GM12878 (cell line): ENCODE measurements at regions not wholly inside any gene's neighbourhood (a gene's known extent, or its start where the extent isn't known, plus 50 kb on each side); places are given as distances from the start of the nearest gene placed in this dataset.

ENCODE experiments used
- ATAC-seq: fragments of 200-7000 bp; cut with Tn5 transposase; 3 replicates; pipeline ENCODE4 v1.9.1; 2020; ENCODE audit warnings: mild to moderate bottlenecking, moderate library complexity
- BruUV-seq: library from RNA; stranded (reverse); fragments of 400-500 nt; replicated peaks from 2 replicates; lab custom pipeline; 2021; lab: Mats Ljungman, UMichigan
- CTCF ChIA-PET: fragments of 300-600 bp; sonication (Branson Sonifier 250); formaldehyde crosslinking; extraction: SDS; loops from one replicate; lab custom pipeline; 2021; ENCODE audit warnings: inconsistent platforms; lab: Yijun Ruan, JAX
- POLR2A ChIA-PET: fragments of 350-600 bp; formaldehyde crosslinking; extraction: SDS; loops from one replicate; lab custom pipeline; 2021; ENCODE audit warnings: inconsistent platforms; lab: Charles Lee
- RAD21 ChIA-PET: fragments of 300-600 bp; sonication (Branson Sonifier 250); formaldehyde crosslinking; loops from one replicate; lab custom pipeline; 2023; ENCODE audit warnings: antibody characterized with exemption; ENCODE audit not compliant: unreplicated experiment; lab: Charles Lee
- SMC1A ChIA-PET: fragments of 300-600 bp; sonication (Branson Sonifier 250); formaldehyde crosslinking; loops from one replicate; lab custom pipeline; 2023; ENCODE audit not compliant: unreplicated experiment, uncharacterized antibody; lab: Charles Lee
- DNase-seq: peaks from one replicate; pipeline ENCODE4 v3.0.0-alpha.2; 2011; ENCODE audit warnings: low read depth, low spot score
- FAIRE-seq: peaks from 3 replicates; lab custom pipeline; 2011; peaks lifted over from hg19 to GRCh38; lab: Jason Lieb, UNC
- H2AFZ ChIP-seq: 2 replicates; pipeline ENCODE4 v1.6.0; 2011; ENCODE audit warnings: low read depth, low read length, control low read depth; ENCODE audit not compliant: control insufficient read depth
- H3K27ac ChIP-seq: 2 replicates; pipeline ENCODE4 v1.5.1; 2011; ENCODE audit warnings: control low read depth; ENCODE audit not compliant: control insufficient read depth, insufficient read depth
- H3K27me3 ChIP-seq, 2 experiments: replicated peaks in 1 of 2; 2 replicates each; pipeline versions ENCODE4 v1.6.0 to v1.6.1; 2011; ENCODE audit warnings: low read length in 1 of 2; ENCODE audit not compliant: control insufficient read depth in 2 of 2, insufficient read depth in 2 of 2
- H3K36me3 ChIP-seq, 2 experiments: 2 replicates each; pipeline ENCODE4 v1.5.1; 2011; ENCODE audit warnings: low read length in 1 of 2; ENCODE audit not compliant: control insufficient read depth in 2 of 2, insufficient read depth in 2 of 2
- H3K4me1 ChIP-seq: 2 replicates; pipeline ENCODE4 v1.6.1; 2011; ENCODE audit warnings: mild to moderate bottlenecking, low read length, moderate library complexity, mixed read lengths; ENCODE audit not compliant: control insufficient read depth, insufficient read depth
- H3K4me2 ChIP-seq: 2 replicates; pipeline ENCODE4 v1.6.0; 2011; ENCODE audit warnings: control low read depth; ENCODE audit not compliant: control insufficient read depth, insufficient read depth
- H3K4me3 ChIP-seq: fragments of 200-600 bp; sonication (generic); 2 replicates; pipeline ENCODE4 v1.5.1; 2016
- H3K79me2 ChIP-seq: 2 replicates; pipeline ENCODE4 v1.6.0; 2011; ENCODE audit warnings: low read length; ENCODE audit not compliant: control insufficient read depth, insufficient read depth
- H3K9ac ChIP-seq: 2 replicates; pipeline ENCODE4 v1.8.0; 2011; ENCODE audit warnings: low read length, control low read depth, mixed read lengths; ENCODE audit not compliant: control insufficient read depth, insufficient read depth
- H3K9me3 ChIP-seq: replicated peaks from 3 replicates; pipeline ENCODE4 v1.5.1; 2011; ENCODE audit warnings: mild to moderate bottlenecking, low read length; ENCODE audit not compliant: control insufficient read depth, insufficient read depth
- H4K20me1 ChIP-seq: 2 replicates; pipeline ENCODE4 v1.6.0; 2011; ENCODE audit not compliant: control insufficient read depth, insufficient read depth
- BCL11A ChIP-seq: IDR thresholded peaks from 2 replicates; pipeline ENCODE4 v1.6.1; 2011; ENCODE audit warnings: low read depth, low read length
- BHLHE40 ChIP-seq, 2 experiments: fragments of 450-650 bp in 1 of 2; IDR thresholded peaks; 2 replicates each; pipeline ENCODE4 v1.6.1; 2011 to 2017; ENCODE audit warnings: low read depth in 2 of 2, borderline replicate concordance in 1 of 2, improper control_type of control experiment in 1 of 2, low read length in 1 of 2, mild to moderate bottlenecking in 1 of 2
- CREB1 ChIP-seq: IDR thresholded peaks from 2 replicates; pipeline ENCODE4 v1.6.1; 2012; ENCODE audit warnings: low read depth, mild to moderate bottlenecking, inconsistent platforms
- ETV6 ChIP-seq, 2 experiments: fragments of 450-650 bp in 1 of 2; IDR thresholded peaks in 1 of 2; conservative IDR thresholded peaks in 1 of 2; 2 replicates each; pipeline ENCODE4 v1.6.1; 2014; ENCODE audit warnings: antibody characterized with exemption in 1 of 2, borderline replicate concordance in 1 of 2, low read depth in 1 of 2, mild to moderate bottlenecking in 1 of 2, moderate library complexity in 1 of 2
- MEF2B ChIP-seq: fragments of 450-650 bp; IDR thresholded peaks from 2 replicates; pipeline ENCODE4 v1.6.1; 2018; ENCODE audit warnings: mild to moderate bottlenecking, moderate library complexity; ENCODE audit not compliant: partially characterized antibody, poor library complexity, severe bottlenecking
- NFYA ChIP-seq: IDR thresholded peaks from 2 replicates; pipeline ENCODE4 v1.6.1; 2011; ENCODE audit warnings: low read depth, mild to moderate bottlenecking, low read length, improper control_type of control experiment, borderline replicate concordance
- SRF ChIP-seq, 2 experiments: IDR thresholded peaks; 2 replicates each; pipeline ENCODE4 v1.6.1; 2011; ENCODE audit warnings: low read depth in 2 of 2, low read length in 2 of 2, mild to moderate bottlenecking in 1 of 2, moderate library complexity in 1 of 2
- SUPT20H ChIP-seq: IDR thresholded peaks from 2 replicates; pipeline ENCODE4 v1.6.1; 2011; ENCODE audit warnings: low read depth, mild to moderate bottlenecking, low read length, moderate library complexity, borderline replicate concordance; ENCODE audit not compliant: control insufficient read depth
- TCF7 ChIP-seq: IDR thresholded peaks from 2 replicates; pipeline ENCODE4 v1.6.1; 2014; ENCODE audit warnings: antibody characterized with exemption, borderline replicate concordance
- WGBS: methylation state at CpG from one replicate; pipeline ENCODE4 v1.1.6; 2016; ENCODE audit warnings: low lambda C conversion rate; ENCODE audit not compliant: insufficient replicate concordance, insufficient coverage; ENCODE audit errors: missing lambda C conversion rate; 5-methylcytosine and 5-hydroxymethylcytosine counted together
- in situ Hi-C: fragments of 300-500 bp; cut with MboI; formaldehyde crosslinking; loops from 9 replicates; pipeline ENCODE4 v1.14.3; 2018; ENCODE audit warnings: mixed read lengths
- intact Hi-C: fragments of 100-400 bp; cut with micrococcal nuclease; formaldehyde crosslinking; loops from one replicate; pipeline ENCODE4 v1.14.2; 2022; ENCODE audit not compliant: unreplicated experiment
- TF ChIP-seq, protein P1 (sequence below): IDR thresholded peaks from 2 replicates; pipeline ENCODE4 v1.6.1; 2012; ENCODE audit warnings: mild to moderate bottlenecking, low read depth, low read length
- TF ChIP-seq, protein P2 (sequence below): fragments of 450-650 bp; IDR thresholded peaks from 2 replicates; pipeline ENCODE4 v1.6.1; 2017; ENCODE audit warnings: antibody characterized with exemption, mild to moderate bottlenecking, moderate library complexity

DNA sequence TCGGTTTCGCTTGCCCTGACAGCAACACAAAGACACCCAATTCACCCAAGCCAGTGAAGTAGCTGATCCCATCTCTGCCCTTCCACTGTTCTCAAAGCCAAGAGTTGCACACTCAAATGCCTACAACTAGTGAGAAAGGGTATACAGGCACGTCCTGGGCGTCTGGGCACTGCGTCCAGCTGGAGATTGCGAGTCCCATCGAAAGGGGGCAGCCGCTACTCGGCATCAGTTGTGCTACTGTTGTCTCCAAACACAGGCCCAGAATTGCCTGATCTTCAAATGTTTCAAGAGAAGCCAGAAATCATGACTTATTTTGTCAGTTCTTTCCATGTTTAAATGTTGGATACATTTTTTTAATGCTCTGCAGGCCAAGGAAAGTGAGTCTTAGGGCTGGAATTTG, 487.8 kb downstream of the BCOR start:
- ATAC-seq (no peak), DNase-seq (no peak), FAIRE-seq (no peak)
- H3K79me2 ChIP-seq, result no peaks in the 10 kb centered on the region
- ChIA-PET POLR2A (no interaction called here), SMC1A (no interaction called here), CTCF (no interaction called here), RAD21 (no interaction called here)
- no peak overlapping the region for H3K9ac ChIP-seq
- no peak overlapping the region for H3K27ac ChIP-seq
- peaks cover 2% of the 10 kb centered on the region; the same call in 2 of the 3 replicates for H3K9me3 ChIP-seq
- no peak overlapping the region for H3K4me3 ChIP-seq
- peaks cover 8% of the 10 kb centered on the region for H3K4me1 ChIP-seq
- H2AFZ ChIP-seq, result no peak overlapping the region
- intact Hi-C loops (no loop called here), in situ Hi-C loops (no loop called here)
- H3K36me3 ChIP-seq, result no peaks in the 10 kb centered on the region
- no peaks in the 10 kb centered on the region; a peak in 1 of 4 replicates for H3K27me3 ChIP-seq
- H4K20me1 ChIP-seq, result no peaks in the 10 kb centered on the region
- no TSS peak for BruUV-seq
- TF ChIP-seq SUPT20H (no peak), CREB1 (no peak), TCF7 (no peak)
- H3K4me2 ChIP-seq, result no peak overlapping the region
- 47% methylated on average over 9 of the region's 9 CpGs for WGBS

DNA sequence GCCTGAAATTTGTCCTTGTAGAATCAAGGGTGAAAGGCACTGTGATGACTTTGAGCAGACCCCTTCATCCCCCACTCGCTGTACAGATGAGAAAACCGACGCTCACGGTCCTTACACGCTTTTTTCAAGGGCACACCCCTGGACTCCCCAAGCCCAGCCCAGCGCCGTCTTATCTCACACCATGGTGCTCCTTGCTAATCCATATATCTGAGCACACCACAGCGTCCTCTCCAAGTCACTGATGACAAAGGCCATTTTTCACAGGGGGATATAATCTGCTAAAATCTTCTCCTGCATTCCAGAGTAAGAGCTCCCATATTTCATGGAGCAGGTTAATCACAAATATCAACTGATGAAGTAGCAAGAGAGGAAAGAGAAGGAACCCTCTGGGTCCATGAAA, 486.3 kb downstream of the BCOR start:
- no peak overlapping the region for H3K4me2 ChIP-seq
- POLR2A ChIA-PET, result no interaction called here
- CTCF ChIA-PET, result no interaction called here
- peaks cover 9% of the 10 kb centered on the region for H3K4me1 ChIP-seq
- no peak overlapping the region for H3K4me3 ChIP-seq
- 50% methylated on average over 8 of the region's 8 CpGs for WGBS
- no peaks in the 10 kb centered on the region for H4K20me1 ChIP-seq
- intact Hi-C loops, result no loop called here
- RAD21 ChIA-PET, result no interaction called here
- peaks cover 2% of the 10 kb centered on the region; the same call in 2 of the 3 replicates for H3K9me3 ChIP-seq
- no peaks in the 10 kb centered on the region for H3K36me3 ChIP-seq
- no peak overlapping the region for H3K9ac ChIP-seq
- no peak overlapping the region for H3K27ac ChIP-seq
- no peaks in the 10 kb centered on the region; a peak in 1 of 4 replicates for H3K27me3 ChIP-seq
- SMC1A ChIA-PET, result no interaction called here
- no peak for DNase-seq
- no peak for FAIRE-seq
- BruUV-seq, result no TSS peak
- in situ Hi-C loops, result no loop called here
- H3K79me2 ChIP-seq, result no peaks in the 10 kb centered on the region
- ATAC-seq, result no peak
- H2AFZ ChIP-seq, result no peak overlapping the region
- TF ChIP-seq, protein P1, sequence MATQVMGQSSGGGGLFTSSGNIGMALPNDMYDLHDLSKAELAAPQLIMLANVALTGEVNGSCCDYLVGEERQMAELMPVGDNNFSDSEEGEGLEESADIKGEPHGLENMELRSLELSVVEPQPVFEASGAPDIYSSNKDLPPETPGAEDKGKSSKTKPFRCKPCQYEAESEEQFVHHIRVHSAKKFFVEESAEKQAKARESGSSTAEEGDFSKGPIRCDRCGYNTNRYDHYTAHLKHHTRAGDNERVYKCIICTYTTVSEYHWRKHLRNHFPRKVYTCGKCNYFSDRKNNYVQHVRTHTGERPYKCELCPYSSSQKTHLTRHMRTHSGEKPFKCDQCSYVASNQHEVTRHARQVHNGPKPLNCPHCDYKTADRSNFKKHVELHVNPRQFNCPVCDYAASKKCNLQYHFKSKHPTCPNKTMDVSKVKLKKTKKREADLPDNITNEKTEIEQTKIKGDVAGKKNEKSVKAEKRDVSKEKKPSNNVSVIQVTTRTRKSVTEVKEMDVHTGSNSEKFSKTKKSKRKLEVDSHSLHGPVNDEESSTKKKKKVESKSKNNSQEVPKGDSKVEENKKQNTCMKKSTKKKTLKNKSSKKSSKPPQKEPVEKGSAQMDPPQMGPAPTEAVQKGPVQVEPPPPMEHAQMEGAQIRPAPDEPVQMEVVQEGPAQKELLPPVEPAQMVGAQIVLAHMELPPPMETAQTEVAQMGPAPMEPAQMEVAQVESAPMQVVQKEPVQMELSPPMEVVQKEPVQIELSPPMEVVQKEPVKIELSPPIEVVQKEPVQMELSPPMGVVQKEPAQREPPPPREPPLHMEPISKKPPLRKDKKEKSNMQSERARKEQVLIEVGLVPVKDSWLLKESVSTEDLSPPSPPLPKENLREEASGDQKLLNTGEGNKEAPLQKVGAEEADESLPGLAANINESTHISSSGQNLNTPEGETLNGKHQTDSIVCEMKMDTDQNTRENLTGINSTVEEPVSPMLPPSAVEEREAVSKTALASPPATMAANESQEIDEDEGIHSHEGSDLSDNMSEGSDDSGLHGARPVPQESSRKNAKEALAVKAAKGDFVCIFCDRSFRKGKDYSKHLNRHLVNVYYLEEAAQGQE, result no peak
- TF ChIP-seq MEF2B (no peak), BCL11A (no peak), NFYA (no peak), BHLHE40 (IDR thresholded peaks at IDR 0.05; ENCODE audit: borderline replicate concordance in 1 of 2, low read depth in 2 of 2, low read length in 1 of 2) (no peak), SRF (IDR thresholded peaks at IDR 0.05; ENCODE audit: low read depth in 2 of 2, low read length in 2 of 2) (no peak), ETV6 (conservative IDR thresholded peaks at IDR 0.05 in 1 of 2, IDR thresholded peaks at IDR 0.05 in 1 of 2; ENCODE audit: borderline replicate concordance in 1 of 2, low read depth in 1 of 2) (no peak)
- TF ChIP-seq, protein P2, sequence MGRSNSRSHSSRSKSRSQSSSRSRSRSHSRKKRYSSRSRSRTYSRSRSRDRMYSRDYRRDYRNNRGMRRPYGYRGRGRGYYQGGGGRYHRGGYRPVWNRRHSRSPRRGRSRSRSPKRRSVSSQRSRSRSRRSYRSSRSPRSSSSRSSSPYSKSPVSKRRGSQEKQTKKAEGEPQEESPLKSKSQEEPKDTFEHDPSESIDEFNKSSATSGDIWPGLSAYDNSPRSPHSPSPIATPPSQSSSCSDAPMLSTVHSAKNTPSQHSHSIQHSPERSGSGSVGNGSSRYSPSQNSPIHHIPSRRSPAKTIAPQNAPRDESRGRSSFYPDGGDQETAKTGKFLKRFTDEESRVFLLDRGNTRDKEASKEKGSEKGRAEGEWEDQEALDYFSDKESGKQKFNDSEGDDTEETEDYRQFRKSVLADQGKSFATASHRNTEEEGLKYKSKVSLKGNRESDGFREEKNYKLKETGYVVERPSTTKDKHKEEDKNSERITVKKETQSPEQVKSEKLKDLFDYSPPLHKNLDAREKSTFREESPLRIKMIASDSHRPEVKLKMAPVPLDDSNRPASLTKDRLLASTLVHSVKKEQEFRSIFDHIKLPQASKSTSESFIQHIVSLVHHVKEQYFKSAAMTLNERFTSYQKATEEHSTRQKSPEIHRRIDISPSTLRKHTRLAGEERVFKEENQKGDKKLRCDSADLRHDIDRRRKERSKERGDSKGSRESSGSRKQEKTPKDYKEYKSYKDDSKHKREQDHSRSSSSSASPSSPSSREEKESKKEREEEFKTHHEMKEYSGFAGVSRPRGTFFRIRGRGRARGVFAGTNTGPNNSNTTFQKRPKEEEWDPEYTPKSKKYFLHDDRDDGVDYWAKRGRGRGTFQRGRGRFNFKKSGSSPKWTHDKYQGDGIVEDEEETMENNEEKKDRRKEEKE, result no peak
